KMS-11 (cell line): ENCODE measurements at regions not wholly inside any gene's neighbourhood (a gene's known extent, or its start where the extent isn't known, plus 50 kb on each side); places are given as distances from the start of the nearest gene placed in this dataset.

Experiments
- H2AFZ ChIP-seq: fragments of 200-600 bp; sonication (generic); 2 replicates; pipeline ENCODE4 v1.6.1; 2016; ENCODE audit warnings: antibody characterized with exemption, mixed run types, low read depth
- H3K27ac ChIP-seq: fragments of 200-600 bp; sonication (generic); 2 replicates; pipeline ENCODE4 v1.6.1; 2016; ENCODE audit warnings: mild to moderate bottlenecking, mixed run types
- H3K27me3 ChIP-seq: fragments of 200-600 bp; sonication (generic); 2 replicates; pipeline ENCODE4 v1.6.1; 2017; ENCODE audit warnings: mild to moderate bottlenecking, low read depth, mixed run types, moderate library complexity; ENCODE audit not compliant: insufficient read depth
- H3K36me3 ChIP-seq: fragments of 200-600 bp; sonication (generic); 2 replicates; pipeline ENCODE4 v1.6.1; 2017; ENCODE audit warnings: mild to moderate bottlenecking, mixed run types; ENCODE audit not compliant: insufficient read depth
- H3K4me1 ChIP-seq: fragments of 200-600 bp; sonication (generic); 2 replicates; pipeline ENCODE4 v1.6.1; 2016; ENCODE audit warnings: mild to moderate bottlenecking, low read depth, mixed run types; ENCODE audit not compliant: poor library complexity, severe bottlenecking
- H3K4me2 ChIP-seq: fragments of 200-600 bp; sonication (generic); 2 replicates; pipeline ENCODE4 v1.7.0; 2016; ENCODE audit warnings: mild to moderate bottlenecking, mixed run types
- H3K4me3 ChIP-seq: fragments of 200-600 bp; sonication (generic); IDR thresholded peaks from 2 replicates; pipeline ENCODE4 v1.6.1; 2017; ENCODE audit warnings: low read depth, low read length, mixed read lengths; ENCODE audit not compliant: insufficient read depth
- H3K79me2 ChIP-seq: fragments of 200-600 bp; sonication (generic); 2 replicates; pipeline ENCODE4 v1.6.1; 2016; ENCODE audit warnings: low read depth, mixed run types; ENCODE audit not compliant: insufficient read depth
- H3K9ac ChIP-seq: fragments of 200-600 bp; sonication (generic); 2 replicates; pipeline ENCODE4 v1.6.1; 2016; ENCODE audit warnings: mild to moderate bottlenecking, mixed run types
- H4K20me1 ChIP-seq: fragments of 200-600 bp; sonication (generic); 2 replicates; pipeline ENCODE4 v1.6.1; 2016; ENCODE audit warnings: mild to moderate bottlenecking, mixed run types; ENCODE audit not compliant: insufficient read depth
- CTCF ChIP-seq: fragments of 200-600 bp; sonication (generic); conservative IDR thresholded peaks from 2 replicates; pipeline ENCODE4 v1.6.1; 2017; ENCODE audit warnings: low read depth, mild to moderate bottlenecking, antibody characterized with exemption, low read length, moderate library complexity, mixed read lengths

GRCh38 chr12:20282401-20282800 lies 85.9 kb upstream of the PDE3A start:
- TF ChIP-seq CTCF, result no peak
- no peaks in the 10 kb centered on the region for H4K20me1 ChIP-seq
- H2AFZ ChIP-seq, result no peak overlapping the region
- no peak overlapping the region for H3K9ac ChIP-seq
- no peak overlapping the region for H3K4me3 ChIP-seq
- no peaks in the 10 kb centered on the region for H3K79me2 ChIP-seq
- H3K27me3 ChIP-seq, result no peaks in the 10 kb centered on the region
- no peak overlapping the region for H3K4me2 ChIP-seq
- no peaks in the 10 kb centered on the region for H3K36me3 ChIP-seq
- H3K4me1 ChIP-seq, result no peaks in the 10 kb centered on the region
- no peak overlapping the region for H3K27ac ChIP-seq

GRCh38 chr12:20283482-20283881 lies 84.9 kb upstream of the PDE3A start:
- no peaks in the 10 kb centered on the region for H3K4me1 ChIP-seq
- no peak for TF ChIP-seq CTCF
- H3K27me3 ChIP-seq, result no peaks in the 10 kb centered on the region
- no peak overlapping the region for H3K9ac ChIP-seq
- no peak overlapping the region for H3K4me3 ChIP-seq
- H2AFZ ChIP-seq, result no peak overlapping the region
- no peak overlapping the region for H3K4me2 ChIP-seq
- H3K27ac ChIP-seq, result no peak overlapping the region
- H4K20me1 ChIP-seq, result no peaks in the 10 kb centered on the region
- no peaks in the 10 kb centered on the region for H3K79me2 ChIP-seq
- H3K36me3 ChIP-seq, result no peaks in the 10 kb centered on the region

- H3K4me2 ChIP-seq, result no peak overlapping the region
- no peaks in the 10 kb centered on the region for H3K79me2 ChIP-seq
- no peak overlapping the region for H2AFZ ChIP-seq
- H3K27ac ChIP-seq, result no peak overlapping the region
- no peaks in the 10 kb centered on the region; the same call in 1 of the 2 replicates for H4K20me1 ChIP-seq
- no peak for TF ChIP-seq CTCF
- H3K4me1 ChIP-seq, result no peaks in the 10 kb centered on the region
- H3K36me3 ChIP-seq, result no peaks in the 10 kb centered on the region
- no peaks in the 10 kb centered on the region for H3K27me3 ChIP-seq
- no peak overlapping the region for H3K4me3 ChIP-seq
- H3K9ac ChIP-seq, result no peak overlapping the region
These were observed 78.8 kb upstream of the PDE3A start for GRCh38 chr12:20289520-20289919.

GRCh38 chr12:20300457-20300856 lies 67.9 kb upstream of the PDE3A start:
- no peak overlapping the region for H3K4me2 ChIP-seq
- H3K79me2 ChIP-seq, result no peaks in the 10 kb centered on the region
- no peak overlapping the region for H3K4me3 ChIP-seq
- no peak for TF ChIP-seq CTCF
- H3K9ac ChIP-seq, result no peak overlapping the region
- no peaks in the 10 kb centered on the region for H3K4me1 ChIP-seq
- H4K20me1 ChIP-seq, result no peaks in the 10 kb centered on the region
- no peak overlapping the region for H3K27ac ChIP-seq
- H3K27me3 ChIP-seq, result no peaks in the 10 kb centered on the region
- no peaks in the 10 kb centered on the region for H3K36me3 ChIP-seq
- no peak overlapping the region for H2AFZ ChIP-seq
